GDM1 (cell line): ENCODE measurements at regions not wholly inside any gene's neighbourhood (a gene's known extent, or its start where the extent isn't known, plus 50 kb on each side); places are given as distances from the start of the nearest gene placed in this dataset.
A peak's percentile ranks its signal among the peaks of the same experiment; 100 is the strongest.

Experiments
- DNase-seq: peaks from one replicate; lab custom pipeline; 2025; lab: John Stamatoyannopoulos, UW

DNA sequence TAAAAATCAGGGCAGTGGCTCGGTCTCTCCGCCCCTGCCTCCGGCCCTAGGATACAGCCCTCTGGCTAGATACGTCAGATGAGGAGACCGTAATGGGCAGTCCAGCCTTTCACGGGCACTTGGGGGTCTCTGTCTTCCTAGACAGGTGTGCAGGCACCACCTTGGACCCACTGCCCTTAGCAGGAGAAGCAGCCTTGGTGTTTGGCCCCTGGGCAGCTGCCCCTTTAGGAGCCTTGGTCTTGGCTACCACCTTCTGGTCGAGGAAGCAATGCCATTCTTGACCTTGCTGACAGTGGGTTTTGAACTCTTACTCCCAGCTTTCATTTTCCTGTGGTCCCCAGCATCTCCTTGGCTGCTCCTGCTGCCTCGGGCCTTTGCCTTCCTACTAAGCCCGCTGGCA, 149.7 kb upstream of the FRMD4B start:
- no peak for DNase-seq

- DNase-seq = no peak
Observed at GRCh38 chr3:69532547-69533224, 146.8 kb upstream of the FRMD4B start.

DNA sequence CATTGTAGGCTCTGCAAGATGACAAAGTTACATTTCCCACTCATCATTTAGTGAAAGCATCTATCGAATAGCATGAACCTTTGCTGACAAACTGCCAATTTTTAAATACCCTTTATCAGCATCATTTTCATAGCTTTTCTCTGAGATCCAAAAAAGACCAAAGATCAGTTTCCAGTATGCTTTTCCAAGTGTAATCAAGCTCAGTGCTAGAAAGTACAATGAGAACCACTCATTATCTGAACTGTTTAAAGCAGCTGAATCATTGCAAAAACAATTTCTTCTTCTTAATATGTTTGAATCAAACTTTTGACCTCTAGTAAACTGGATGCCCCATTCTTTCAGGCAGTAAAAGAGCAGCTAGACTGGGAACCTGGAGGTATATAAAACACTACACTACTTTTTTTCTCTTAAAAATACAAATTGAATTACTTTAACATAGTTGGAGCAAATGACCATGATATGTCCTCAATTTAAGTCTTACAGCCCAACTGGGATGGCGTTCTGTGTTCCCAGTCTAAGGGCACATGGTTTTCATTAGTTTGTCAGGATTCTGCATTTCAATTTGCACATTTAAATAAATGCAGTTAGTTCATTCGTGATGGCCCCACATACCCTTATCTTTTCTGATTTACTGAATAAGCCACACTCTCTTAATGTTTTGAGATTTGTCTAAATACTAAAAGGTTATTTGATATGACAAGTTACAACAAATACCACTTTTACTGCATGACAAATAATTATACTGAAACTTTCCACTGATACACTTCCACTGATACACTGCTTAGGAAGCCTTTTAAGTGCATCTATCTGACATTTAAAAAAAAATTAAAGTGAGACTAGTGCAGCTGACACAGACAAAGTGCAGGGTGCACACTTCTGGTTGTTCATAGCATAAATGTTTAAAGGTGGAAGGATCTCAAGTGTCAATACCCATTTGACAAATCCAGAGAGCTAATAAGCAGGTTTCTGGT, 146.0 kb upstream of the FRMD4B start:
- DNase-seq = no peak

DNA sequence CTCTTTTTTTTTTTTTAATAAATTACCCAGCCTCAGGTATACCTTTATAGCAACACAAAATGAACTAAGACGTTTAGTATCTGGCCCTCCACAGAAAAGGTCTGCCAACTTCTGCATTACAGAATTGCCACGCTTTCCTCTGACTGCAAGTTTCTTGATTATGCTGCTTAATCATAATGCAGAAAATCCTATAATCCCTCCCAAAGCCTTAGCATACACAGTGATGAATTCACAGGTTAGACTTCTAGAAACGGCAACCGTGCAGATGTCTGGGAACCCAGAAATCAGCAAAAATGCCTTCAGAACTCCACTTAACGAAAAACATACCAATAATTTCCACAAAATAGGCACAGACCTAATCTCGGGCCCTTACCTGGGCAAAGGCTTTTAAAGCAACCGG, 144.7 kb upstream of the FRMD4B start:
- no peak for DNase-seq

DNA sequence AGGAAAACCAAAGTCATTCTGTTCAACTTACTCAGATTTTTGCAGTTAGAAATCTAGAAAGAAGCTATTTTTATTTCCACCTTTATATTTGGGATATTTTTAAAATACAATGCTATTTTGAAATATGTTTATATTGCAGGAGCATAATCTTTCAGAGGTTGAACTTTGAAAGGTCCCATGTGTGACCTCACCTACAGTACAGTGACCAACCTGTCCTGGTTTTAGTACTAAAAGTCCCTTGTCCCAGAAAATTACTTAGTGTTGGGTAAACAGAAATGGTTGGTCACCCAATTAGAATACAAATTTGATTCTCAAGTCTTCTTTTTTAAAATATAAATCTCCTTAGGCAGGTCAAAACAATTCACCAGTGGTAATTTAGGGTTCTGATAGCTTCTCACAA, 141.6 kb upstream of the FRMD4B start:
- DNase-seq = no peak

- no peak for DNase-seq
Observed at GRCh38 chr3:69524816-69525215, 138.9 kb upstream of the FRMD4B start.

- no peak for DNase-seq
Observed at GRCh38 chr3:69521286-69521685, 135.4 kb upstream of the FRMD4B start.

DNA sequence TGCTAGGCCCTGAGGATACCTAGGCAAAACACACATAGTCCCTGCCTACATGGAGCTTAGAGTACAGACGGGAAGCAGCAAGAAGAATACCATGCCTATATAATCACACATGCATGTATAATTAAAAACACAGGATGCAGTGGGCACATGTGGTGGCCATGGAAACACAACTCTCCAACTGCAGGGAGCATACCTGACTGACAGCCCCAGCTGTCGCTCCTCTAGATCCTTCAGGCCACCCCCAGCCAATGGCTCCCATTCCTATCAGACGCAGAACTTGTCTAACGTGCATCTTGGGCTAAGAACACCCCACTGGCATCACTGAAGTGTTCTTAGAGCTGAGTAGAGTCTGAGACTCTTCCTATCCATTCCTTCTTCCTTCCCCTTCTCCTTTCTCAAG, 125.5 kb upstream of the FRMD4B start:
- no peak for DNase-seq

GRCh38 chr3:69510481-69511030, 124.7 kb upstream of the FRMD4B start:
- no peak for DNase-seq

DNA sequence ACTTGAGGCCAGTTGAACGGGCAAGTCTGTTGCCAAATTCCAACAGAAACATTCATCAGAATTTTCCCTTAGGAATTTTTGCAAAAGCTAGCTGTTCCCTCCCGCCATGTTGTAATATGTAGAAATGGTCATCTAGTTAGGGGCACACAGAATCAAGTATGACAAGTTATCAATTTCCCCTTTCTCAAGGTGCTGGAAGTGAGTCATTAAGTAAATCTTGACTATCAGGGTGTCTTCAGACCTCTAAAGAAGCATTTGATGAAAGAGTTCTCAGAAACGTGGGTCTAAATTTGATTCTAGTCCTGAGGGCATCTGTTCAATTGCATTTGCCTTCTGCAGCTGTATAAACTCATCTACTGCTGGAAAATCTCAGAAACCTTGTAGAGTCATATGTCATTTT, 123.4 kb upstream of the FRMD4B start:
- DNase-seq = no peak

DNA sequence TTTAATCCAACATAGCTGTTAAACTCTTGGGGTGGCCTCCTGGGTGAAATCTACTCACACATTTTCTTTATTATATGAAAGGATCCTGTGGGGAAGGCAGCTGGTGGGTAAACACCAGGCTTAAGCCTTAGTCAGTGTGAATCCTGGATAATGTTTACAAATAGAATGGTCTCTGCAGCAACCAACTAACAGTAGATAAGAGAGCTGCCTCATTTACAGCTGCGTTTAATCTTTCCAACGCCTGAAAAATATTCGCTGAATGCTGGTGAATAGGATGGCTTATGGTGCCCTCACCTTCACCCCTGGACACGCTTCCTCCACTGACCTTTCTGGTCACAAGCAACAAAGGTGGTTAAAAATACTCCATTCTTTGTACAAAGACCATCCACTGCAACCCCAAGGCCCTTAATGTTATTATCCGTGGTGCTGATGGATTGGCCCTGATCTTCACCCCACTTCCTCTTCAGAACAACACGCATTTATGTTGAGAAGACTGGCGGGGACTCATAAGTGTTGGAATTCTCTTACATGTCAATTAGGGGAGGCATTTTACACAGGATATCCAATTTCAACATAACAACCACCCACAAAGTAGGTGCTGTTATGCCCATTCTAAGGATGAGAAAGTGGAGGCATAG, 120.0 kb upstream of the FRMD4B start:
- DNase-seq = no peak

DNA sequence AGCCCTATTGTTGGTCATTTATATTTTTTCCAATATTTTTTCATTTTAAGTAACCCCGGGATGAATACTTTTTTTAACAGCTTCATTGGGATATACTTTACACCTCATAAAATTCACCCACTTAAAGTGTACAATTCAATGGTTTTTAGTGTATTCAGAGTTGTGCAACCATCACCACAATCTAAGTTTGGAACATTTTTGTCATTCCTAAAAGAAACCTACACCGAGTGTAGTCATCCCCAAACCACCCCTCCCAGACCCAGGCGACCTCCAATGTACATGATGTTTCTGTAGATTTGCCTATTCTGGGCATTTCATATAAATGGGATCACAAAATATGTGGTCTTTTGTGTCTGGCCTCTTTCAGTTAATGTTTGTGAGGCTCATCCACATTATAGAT, 118.3 kb upstream of the FRMD4B start:
- DNase-seq = no peak

- peak; percentile 57 for DNase-seq
Observed at GRCh38 chr3:69500604-69501003, 114.7 kb upstream of the FRMD4B start.

DNA sequence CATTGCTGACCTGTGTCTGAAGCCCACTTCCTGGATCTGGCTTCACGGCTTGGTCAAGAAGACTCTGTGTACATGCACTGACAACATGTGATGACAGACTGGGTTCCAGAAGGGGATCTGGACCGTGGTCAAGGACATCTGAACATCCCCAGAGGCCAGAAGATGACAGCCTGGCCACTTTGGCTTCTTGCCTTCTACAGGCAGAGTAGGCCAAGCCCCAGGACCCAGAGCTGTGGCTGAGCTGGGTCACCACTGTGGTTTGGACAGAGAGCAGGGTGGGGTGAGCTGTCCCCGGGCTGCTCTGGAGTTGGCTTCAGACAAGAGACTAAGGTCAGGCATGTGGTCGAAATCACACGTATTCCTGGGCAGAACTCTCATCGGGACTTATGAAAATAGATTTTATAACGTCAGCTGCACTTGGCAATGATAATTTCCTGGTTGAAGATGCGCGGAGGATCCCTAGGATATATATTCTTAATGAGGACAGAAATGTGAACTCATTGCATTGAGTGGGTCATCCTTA, 114.1 kb upstream of the FRMD4B start:
- DNase-seq = no peak

- DNase-seq = no peak
Observed at GRCh38 chr3:69499422-69499821, 113.5 kb upstream of the FRMD4B start.

DNA sequence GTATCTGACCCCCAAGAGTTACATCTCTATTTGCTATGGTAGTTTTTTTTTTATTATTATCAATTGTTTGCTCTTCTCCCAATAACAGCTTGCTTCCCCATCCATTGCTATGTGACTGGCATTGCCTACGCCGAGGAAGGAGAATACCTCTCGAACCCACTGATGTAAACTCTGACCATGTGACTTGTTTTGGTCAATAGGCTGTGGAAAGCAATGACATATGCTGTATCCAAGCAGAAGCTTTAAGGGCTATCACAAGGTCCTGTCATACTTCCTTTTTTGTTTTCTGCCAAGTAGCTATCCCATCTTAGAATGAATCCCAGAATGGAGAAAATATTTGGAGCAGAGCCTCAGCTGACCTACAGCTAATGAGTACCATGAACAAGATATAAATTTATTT, 111.0 kb upstream of the FRMD4B start:
- no peak for DNase-seq

DNA sequence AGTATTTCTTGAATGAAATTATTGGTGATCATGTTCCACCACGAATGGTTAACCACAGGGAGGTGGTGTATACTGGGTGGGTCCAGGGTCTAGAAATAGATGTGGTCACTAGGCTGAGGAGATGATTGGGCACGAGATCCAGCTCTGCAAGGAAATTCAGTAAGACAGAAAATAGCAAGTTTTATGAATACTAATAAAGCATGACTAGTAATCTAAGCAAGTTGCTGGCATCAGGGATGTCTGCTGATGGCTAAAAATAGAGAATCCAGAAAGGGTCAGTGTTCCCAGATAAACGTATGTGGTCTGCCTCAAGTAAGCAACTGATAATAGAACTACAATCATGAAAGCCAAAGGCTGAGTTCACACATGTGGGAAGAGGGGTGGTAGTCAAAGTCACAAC, 108.3 kb upstream of the FRMD4B start:
- DNase-seq = no peak

- no peak for DNase-seq
Observed at GRCh38 chr3:69493157-69493556, 107.3 kb upstream of the FRMD4B start.

DNA sequence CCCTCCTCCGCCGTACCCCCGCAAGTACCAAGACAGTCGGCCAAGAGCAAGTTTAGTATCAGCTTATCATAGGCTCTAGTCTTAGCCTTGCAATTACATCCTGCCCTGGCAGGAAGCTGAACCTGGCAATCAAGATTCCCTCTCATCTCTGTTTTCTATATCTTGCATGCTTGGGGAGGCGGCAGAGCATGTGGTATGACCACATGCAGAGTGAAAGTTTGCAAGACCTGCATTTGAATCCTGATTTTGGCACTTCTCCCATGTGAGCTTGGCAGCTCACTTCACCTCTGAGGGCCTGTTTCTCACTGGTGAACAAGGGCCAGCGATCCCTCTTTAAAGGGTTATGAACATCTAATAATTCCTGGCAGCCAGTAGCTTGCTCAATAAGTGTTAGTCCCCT, 106.1 kb upstream of the FRMD4B start:
- DNase-seq = no peak

DNA sequence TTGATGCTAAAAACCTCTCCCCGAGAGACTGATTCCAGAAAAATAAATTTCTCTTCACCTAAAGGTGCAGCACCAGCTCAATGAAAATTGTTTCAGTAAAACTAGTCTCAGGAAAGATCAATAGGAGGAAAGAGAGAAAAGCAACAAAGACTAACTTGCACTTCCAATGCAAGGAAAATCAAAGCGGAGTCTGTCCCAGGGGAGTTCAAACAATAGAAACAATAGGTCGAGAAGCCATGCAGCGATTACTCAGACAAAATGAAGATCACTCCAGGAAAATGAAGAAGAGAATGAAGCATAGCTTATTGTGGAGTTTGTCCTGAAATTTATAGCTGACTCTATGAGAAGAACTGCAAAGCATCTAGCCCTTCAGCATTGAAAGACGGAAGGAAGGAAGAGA, 105.1 kb upstream of the FRMD4B start:
- DNase-seq = no peak

DNA sequence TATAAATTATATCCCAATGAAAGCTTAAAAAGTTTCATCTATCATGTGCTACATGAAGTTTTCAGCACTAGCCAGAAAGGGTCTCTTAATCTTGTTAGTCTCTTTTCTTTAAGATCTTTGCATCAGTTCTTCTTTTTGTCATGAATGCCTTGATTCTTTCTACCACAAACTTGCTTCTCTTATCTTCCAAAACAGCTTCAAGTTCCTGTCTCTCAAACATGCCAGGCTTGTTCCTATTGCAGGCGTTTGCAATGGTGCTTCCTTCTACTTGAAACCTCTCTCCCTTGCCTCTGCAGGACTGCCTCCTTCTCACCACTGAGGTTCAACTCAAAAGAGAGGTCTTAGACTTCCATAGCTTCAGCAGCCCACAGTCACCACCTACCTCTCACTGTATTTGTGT, 104.3 kb upstream of the FRMD4B start:
- peak; percentile 68 for DNase-seq

- no peak for DNase-seq
Observed at GRCh38 chr3:69488026-69488425, 102.1 kb upstream of the FRMD4B start.
